Panc1 (cell line): ENCODE measurements at regions not wholly inside any gene's neighbourhood (a gene's known extent, or its start where the extent isn't known, plus 50 kb on each side); places are given as distances from the start of the nearest gene placed in this dataset.

ENCODE experiments used
- CTCF ChIP-seq: fragments of 450-650 bp; IDR thresholded peaks from 2 replicates; pipeline ENCODE4 v1.5.1; 2017; ENCODE audit warnings: mild to moderate bottlenecking
- SIN3A ChIP-seq: IDR thresholded peaks from 2 replicates; pipeline ENCODE4 v1.6.1; 2012; ENCODE audit warnings: low read depth, mild to moderate bottlenecking, low read length, moderate library complexity, borderline replicate concordance; ENCODE audit not compliant: insufficient read depth

GRCh38 chr9:12963537-12963936, 188.7 kb downstream of the LURAP1L start:
- TF ChIP-seq CTCF (no peak), SIN3A (no peak)
